ENCODE measurements at regions not wholly inside any gene's neighbourhood (a gene's known extent, or its start where the extent isn't known, plus 50 kb on each side); places are given as distances from the start of the nearest gene placed in this dataset.

DNA sequence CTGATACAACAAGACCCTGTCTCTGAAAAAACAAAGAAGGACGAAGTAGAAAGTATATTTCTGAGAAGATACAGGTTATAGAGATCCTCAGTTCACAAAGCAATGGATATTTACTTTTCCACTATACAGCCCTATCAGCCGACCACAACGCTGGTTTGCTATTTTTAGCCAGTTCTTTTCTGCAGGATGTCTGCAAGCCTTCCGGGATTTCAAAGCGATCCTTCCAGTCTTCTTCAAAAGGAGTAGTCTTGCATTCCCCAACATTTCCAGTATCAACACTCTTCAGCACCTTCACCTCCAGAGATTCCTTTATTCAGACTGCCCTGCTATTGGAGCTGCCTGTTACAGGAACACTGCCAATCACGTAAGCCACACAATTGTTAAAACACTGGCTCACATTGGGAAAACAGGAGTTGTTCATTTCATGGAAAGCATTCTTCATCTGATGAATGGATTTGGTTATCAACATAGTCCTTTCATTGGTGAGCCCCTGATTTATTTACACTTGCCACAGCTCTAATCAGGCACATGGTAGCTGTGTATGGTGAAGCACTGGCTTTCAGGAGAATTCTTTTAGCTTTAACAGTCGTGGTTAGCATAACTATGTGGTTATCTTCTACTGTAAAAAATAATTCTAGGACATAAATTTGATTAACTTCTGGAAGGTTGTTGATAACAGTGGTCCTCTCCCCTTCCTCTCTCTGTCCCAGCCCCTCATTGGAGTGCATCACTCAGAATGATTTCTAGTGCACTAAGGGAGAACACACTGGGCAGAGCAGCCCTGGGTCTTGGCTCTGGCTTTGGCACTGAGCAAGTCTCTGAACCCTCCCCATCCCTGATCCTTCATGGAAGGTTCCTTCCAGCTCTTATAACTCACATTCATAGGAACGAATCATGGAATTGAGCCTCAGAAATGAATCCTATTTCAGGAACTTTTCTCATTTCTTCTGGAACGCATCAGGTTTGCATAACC lies 109.9 kb upstream of the SORBS2 start:
- TF ChIP-seq EP300 (IDR thresholded peaks at IDR 0.05; ENCODE audit: borderline replicate concordance in 1 of 2, low read depth in 1 of 2, low read length in 1 of 2): no peak
- TF ChIP-seq, protein P1, sequence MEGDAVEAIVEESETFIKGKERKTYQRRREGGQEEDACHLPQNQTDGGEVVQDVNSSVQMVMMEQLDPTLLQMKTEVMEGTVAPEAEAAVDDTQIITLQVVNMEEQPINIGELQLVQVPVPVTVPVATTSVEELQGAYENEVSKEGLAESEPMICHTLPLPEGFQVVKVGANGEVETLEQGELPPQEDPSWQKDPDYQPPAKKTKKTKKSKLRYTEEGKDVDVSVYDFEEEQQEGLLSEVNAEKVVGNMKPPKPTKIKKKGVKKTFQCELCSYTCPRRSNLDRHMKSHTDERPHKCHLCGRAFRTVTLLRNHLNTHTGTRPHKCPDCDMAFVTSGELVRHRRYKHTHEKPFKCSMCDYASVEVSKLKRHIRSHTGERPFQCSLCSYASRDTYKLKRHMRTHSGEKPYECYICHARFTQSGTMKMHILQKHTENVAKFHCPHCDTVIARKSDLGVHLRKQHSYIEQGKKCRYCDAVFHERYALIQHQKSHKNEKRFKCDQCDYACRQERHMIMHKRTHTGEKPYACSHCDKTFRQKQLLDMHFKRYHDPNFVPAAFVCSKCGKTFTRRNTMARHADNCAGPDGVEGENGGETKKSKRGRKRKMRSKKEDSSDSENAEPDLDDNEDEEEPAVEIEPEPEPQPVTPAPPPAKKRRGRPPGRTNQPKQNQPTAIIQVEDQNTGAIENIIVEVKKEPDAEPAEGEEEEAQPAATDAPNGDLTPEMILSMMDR (IDR thresholded peaks at IDR 0.05): no peak
